ENCODE measurements at regions not wholly inside any gene's neighbourhood (a gene's known extent, or its start where the extent isn't known, plus 50 kb on each side); places are given as distances from the start of the nearest gene placed in this dataset.

DNA sequence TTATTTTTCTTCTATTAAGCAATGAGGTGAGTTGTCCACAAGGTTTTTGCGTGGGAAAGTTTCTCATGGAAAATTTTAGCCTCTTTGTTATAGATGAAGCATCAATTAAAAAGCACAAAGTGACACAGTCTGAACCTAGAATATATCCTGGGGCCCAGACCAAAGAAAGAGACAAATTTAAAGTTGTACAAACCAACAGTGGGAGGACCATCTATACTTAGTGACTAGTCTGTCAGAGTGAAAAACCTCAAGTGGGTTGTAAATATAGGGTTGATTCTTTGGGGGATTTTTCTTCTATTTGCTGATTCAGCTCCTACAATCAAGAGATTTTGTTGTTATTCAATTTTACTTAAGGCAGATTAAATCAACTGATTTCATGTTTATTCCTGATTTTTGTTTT is 256.2 kb downstream of the SATB2 start:
- H3K4me1 ChIP-seq: no peaks in the 10 kb centered on the region
- no peaks in the 10 kb centered on the region for H3K9me3 ChIP-seq
- peaks cover 0 to 3% (median 0%) of the 10 kb centered on the region in 7 donors for H3K27me3 ChIP-seq
- intact Hi-C loops (cut with DNase I): no loop called here
- no peak for ATAC-seq
- no peak for DNase-seq
- no peak overlapping the region for H3K27ac ChIP-seq
- no peak overlapping the region for H3K4me3 ChIP-seq
- WGBS, 2 donors: 77 to 81% methylated on average over 1 of the region's 1 CpG
- no peaks in the 10 kb centered on the region for H3K36me3 ChIP-seq
- TF ChIP-seq, protein P1, sequence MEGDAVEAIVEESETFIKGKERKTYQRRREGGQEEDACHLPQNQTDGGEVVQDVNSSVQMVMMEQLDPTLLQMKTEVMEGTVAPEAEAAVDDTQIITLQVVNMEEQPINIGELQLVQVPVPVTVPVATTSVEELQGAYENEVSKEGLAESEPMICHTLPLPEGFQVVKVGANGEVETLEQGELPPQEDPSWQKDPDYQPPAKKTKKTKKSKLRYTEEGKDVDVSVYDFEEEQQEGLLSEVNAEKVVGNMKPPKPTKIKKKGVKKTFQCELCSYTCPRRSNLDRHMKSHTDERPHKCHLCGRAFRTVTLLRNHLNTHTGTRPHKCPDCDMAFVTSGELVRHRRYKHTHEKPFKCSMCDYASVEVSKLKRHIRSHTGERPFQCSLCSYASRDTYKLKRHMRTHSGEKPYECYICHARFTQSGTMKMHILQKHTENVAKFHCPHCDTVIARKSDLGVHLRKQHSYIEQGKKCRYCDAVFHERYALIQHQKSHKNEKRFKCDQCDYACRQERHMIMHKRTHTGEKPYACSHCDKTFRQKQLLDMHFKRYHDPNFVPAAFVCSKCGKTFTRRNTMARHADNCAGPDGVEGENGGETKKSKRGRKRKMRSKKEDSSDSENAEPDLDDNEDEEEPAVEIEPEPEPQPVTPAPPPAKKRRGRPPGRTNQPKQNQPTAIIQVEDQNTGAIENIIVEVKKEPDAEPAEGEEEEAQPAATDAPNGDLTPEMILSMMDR (IDR thresholded peaks at IDR 0.05): no peak

DNA sequence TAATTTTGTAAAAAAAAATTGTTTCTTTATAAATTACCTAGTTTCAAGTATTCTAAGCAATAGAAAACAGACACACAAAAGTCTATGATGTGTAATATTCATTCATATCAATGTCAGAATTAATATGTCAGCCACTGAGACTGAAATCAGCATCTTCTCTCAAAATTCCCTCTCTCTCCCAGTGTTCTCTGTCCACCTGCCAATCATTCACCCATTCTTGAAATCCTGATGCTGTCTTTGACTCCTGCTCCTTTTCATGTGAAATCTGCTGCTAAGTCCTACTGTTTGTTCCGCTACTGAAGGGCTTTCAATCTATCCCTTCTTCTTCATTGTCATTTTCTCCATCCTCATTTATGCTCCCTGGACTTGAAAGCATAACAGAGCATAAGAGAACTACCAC is 257.9 kb downstream of the SATB2 start:
- no peaks in the 10 kb centered on the region for H3K9me3 ChIP-seq
- H3K4me3 ChIP-seq: no peak overlapping the region
- DNase-seq (no peak), ATAC-seq (no peak)
- H3K27ac ChIP-seq: no peak overlapping the region
- no peaks in the 10 kb centered on the region for H3K4me1 ChIP-seq
- H3K27me3 ChIP-seq: peaks cover 0 to 3% (median 0%) of the 10 kb centered on the region in 7 donors
- intact Hi-C loops (cut with DNase I): no loop called here
- H3K36me3 ChIP-seq: no peaks in the 10 kb centered on the region
- WGBS, 2 donors: 72 to 78% methylated on average over 1 of the region's 1 CpG
- TF ChIP-seq, protein P1 (IDR thresholded peaks at IDR 0.05): no peak

DNA sequence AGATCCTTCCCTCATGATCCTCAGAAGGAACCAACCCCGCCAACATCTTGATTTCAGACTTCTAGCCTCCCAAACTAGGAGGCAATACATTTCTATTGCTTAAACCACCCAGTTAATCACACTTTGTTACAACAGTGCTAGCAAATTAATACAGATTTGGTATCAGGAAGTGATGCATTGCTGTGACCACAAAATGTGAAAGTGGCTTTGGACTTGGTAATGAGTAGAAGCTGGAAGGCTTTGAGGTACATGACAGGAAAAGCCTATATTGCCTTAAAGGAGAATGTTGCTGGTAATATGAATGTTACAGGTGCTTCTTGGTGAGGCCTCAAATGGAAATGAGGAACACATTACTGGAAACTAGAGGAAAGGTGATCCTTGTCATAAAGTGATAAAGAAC is 260.3 kb downstream of the SATB2 start:
- TF ChIP-seq, protein P1 (IDR thresholded peaks at IDR 0.05): no peak

DNA sequence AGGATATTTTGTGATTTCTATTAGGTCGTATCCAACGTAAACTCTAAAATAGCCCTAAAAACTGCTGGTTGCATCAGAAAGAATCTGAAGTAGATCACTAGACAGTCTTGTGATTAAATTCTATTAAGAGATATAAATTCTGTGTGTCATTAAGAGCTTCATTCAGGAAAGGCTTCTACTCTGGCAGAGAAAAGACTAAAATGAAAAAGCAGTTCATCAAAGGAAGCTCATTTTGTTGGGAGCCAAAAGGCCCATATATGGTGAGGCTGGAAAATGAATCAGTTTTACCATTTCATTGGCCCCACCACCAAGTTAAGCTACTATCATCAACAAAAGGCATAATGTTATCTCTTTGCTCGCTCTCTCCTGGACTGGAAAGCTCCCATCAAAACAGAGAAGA is 261.1 kb downstream of the SATB2 start:
- 77 to 83% methylated on average over 3 of the region's 3 CpGs for WGBS, 2 donors
- Histone ChIP-seq H3K9me3 (no peaks in the 10 kb centered on the region), H3K27ac (no peak overlapping the region), H3K4me1 (no peaks in the 10 kb centered on the region), H3K4me3 (no peak overlapping the region), H3K27me3 (no peaks in the 10 kb centered on the region), H3K36me3 (no peaks in the 10 kb centered on the region)
- TF ChIP-seq, protein P1 (IDR thresholded peaks at IDR 0.05): no peak
- intact Hi-C loops (cut with DNase I): no loop called here
- DNase-seq (no peak), ATAC-seq (no peak)

More for the DNA sequence above, 260.3 kb downstream of the SATB2 start:
- no peaks in the 10 kb centered on the region for H3K9me3 ChIP-seq
- intact Hi-C loops (cut with DNase I): no loop called here
- no peak for ATAC-seq
- WGBS, 2 donors: 74 to 83% methylated on average over 1 of the region's 1 CpG
- no peaks in the 10 kb centered on the region for H3K27me3 ChIP-seq
- no peaks in the 10 kb centered on the region for H3K36me3 ChIP-seq
- no peak overlapping the region for H3K27ac ChIP-seq
- no peaks in the 10 kb centered on the region for H3K4me1 ChIP-seq
- DNase-seq: no peak
- no peak overlapping the region for H3K4me3 ChIP-seq
